ENCODE measurements at regions not wholly inside any gene's neighbourhood (a gene's known extent, or its start where the extent isn't known, plus 50 kb on each side); places are given as distances from the start of the nearest gene placed in this dataset.
"Not testable (repeated sequence)": the region's sequence is repeated elsewhere in the genome, so short reads cannot be mapped to it uniquely, and the experiment has no call there.

DNA sequence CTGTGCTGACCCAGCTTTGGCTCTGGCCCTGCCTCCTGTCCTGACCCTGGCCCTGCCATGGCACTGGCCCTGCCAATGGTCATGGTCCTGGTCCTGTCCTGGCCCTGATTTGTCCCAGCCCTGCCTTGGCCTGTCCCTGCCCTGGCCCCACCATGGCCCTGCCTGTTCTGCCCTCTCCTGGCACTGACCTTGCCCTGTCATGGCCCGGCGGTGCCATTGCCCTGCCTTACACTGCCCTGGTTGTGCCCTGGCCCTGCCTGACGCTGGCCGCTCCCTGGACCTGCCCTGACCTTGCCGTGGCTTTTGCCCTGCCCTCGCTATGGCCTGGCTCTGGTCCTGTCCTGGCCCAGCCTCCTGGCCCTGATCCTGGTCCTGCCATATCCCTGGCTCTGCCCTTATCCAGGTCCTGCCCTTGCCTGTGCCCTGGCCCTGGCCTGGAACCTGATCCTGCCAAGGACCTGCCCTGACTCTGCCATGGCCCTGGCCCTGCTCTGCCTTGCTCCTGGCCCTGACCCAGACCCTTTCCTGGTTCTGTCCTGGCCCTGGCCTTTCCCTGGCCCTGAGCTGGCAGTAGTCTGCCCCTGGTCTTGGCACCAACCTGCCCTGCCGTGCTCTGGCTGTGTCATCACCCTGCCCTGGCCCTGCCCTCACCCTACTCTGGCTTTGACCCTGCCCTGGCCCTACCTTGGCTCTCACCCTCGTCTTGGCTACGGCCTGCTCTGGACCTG, 225.5 kb downstream of the LIPI start:
- DNase-seq (ENCODE audit: extremely low spot score); CTCF ChIA-PET; POLR2A ChIA-PET: not testable (repeated sequence)

DNA sequence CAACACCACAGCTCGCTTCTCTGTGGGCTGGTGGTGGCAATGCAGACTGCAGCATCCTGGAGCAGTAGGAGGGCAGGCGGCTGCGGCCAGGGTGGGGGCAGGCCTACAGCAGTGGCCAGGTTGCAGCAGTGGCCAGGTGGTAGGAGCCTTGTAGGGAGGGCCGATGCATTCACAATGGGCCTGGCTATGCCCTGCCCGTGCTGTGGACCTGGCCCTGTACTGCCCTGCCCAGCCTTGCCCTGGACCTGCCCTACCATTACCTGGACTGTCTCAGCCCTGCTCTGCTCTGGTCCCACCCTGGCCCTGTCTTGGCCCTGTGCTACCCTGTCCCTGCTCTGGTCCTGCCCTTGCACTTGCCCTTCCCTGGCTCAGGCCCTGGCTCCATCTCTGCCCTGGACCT, 226.0 kb downstream of the LIPI start:
- CTCF ChIA-PET; POLR2A ChIA-PET; DNase-seq (ENCODE audit: extremely low spot score): not testable (repeated sequence)

GRCh38 chr21:13981176-13982087, 229.3 kb downstream of the LIPI start:
- DNase-seq (ENCODE audit: extremely low spot score); POLR2A ChIA-PET; CTCF ChIA-PET: not testable (repeated sequence)

DNA sequence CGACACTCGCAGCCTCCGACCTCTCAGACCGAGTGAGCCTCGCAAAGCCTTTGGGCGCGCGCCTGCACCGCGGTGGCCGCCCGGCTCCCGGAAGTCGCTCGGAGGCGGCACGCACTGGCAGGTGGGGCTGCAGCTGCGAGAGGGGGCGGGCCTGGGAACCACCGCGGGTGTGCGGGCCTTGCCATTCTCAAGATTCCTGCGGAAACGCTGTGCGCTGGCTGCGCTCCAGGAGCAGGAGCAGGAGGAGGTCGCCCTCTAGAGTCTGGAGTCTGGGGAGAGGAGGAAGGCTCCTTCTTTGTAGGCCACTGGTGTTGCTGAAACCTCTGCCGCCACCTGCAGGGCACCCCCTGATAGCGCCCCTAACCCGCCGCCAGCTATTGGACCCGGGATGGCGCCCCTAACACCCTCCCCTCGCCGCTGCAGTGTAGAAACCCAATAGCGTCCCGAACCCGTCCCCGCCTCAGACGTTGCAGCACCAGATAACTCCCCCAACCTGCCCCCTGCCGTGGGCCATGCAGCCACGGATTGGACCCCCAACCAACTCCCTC, 230.6 kb downstream of the LIPI start:
- POLR2A ChIA-PET; CTCF ChIA-PET; DNase-seq (ENCODE audit: extremely low spot score): not testable (repeated sequence)

DNA sequence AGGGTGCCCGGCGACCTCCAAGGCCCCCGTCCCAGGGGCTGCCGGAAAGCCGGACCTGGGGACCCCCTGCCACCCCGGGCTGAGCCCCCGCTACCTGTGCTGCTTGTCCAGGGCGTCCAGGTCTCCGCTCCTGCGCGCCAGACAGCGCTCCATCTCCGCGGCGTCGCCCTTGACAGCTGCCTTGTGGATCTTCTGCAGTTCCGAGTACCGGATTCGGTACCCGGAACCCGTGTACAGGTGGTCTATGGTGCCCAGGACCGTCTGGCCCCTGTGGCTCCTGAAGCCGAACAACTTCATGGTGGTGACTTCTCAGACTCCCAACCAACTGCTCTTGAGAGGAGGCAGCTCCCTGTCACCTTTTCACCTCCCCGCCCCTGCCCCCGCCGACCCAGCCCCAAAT, 231.1 kb downstream of the LIPI start:
- POLR2A ChIA-PET; DNase-seq (ENCODE audit: extremely low spot score); CTCF ChIA-PET: not testable (repeated sequence)

DNA sequence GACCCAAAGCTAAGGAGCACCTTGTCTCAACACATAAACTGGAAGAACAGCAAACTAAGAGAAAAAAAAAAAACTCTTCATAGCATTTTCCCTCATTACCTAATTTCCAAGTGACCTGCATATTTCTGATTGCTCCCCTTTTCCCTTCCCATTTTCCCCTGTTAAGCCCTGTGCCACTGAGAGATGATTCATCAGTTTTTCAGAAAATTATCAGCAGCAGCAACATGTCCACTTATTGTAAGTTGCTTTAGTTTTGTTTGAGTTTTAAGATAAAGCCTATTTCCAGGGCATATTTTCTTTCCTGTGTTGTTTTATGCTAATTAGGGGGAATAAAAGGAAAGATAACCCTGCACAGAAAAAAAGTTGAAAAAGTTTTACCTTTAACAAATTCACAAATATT, 236.2 kb downstream of the LIPI start:
- DNase-seq (ENCODE audit: extremely low spot score); POLR2A ChIA-PET; CTCF ChIA-PET: not testable (repeated sequence)

DNA sequence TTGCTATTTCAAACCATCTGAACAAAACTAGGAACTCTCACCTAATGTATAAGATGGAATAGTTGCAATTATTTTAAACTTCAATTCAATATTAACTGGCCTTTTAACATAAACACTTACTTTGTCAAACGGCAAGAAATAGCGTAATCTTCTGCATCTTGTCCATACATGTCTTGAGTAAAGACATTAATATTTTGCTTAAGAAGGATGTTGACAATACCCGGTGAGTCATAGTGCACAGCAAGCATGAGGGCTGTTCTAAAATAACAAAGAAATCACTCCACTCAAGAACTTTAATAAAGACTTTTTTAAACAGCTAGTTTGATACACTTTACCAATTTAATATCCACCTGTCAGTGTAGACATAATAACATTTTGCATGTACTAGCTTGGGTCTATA, 240.9 kb downstream of the LIPI start:
- CTCF ChIA-PET; DNase-seq (ENCODE audit: extremely low spot score); POLR2A ChIA-PET: not testable (repeated sequence)

GRCh38 chr21:13969002-13969401, 241.8 kb downstream of the LIPI start:
- DNase-seq (ENCODE audit: extremely low spot score); POLR2A ChIA-PET; CTCF ChIA-PET: not testable (repeated sequence)

GRCh38 chr21:13963259-13963658, 247.5 kb downstream of the LIPI start:
- POLR2A ChIA-PET; CTCF ChIA-PET; DNase-seq (ENCODE audit: extremely low spot score): not testable (repeated sequence)

- ChIA-PET POLR2A (no interaction called here), CTCF (no interaction called here)
- no peak for TF ChIP-seq FOXK2 (IDR thresholded peaks at IDR 0.05)
- no peak for TF ChIP-seq ZNF384 (IDR thresholded peaks at IDR 0.05)
- TF ChIP-seq SP1 (IDR thresholded peaks at IDR 0.05) = no peak
- no peak for TF ChIP-seq ELF4 (IDR thresholded peaks at IDR 0.05)
- no peak for TF ChIP-seq FOXM1 (IDR thresholded peaks at IDR 0.05; ENCODE audit: borderline replicate concordance)
- no peak for TF ChIP-seq HDGF (IDR thresholded peaks at IDR 0.05; ENCODE audit: borderline replicate concordance)
- no peak for TF ChIP-seq TARDBP (IDR thresholded peaks at IDR 0.05)
- TF ChIP-seq L3MBTL2 (conservative IDR thresholded peaks at IDR 0.05) = no peak
- TF ChIP-seq CTBP1 (IDR thresholded peaks at IDR 0.05; ENCODE audit: borderline replicate concordance) = no peak
- TF ChIP-seq SUZ12 (IDR thresholded peaks at IDR 0.05) = no peak
- no peak for TF ChIP-seq LEF1 (IDR thresholded peaks at IDR 0.05; ENCODE audit: borderline replicate concordance)
- no peak for TF ChIP-seq NFRKB (IDR thresholded peaks at IDR 0.05)
- TF ChIP-seq FOXA1 (IDR thresholded peaks at IDR 0.05) = no peak
- no peak for TF ChIP-seq ARNT (IDR thresholded peaks at IDR 0.05)
- TF ChIP-seq PKNOX1 (IDR thresholded peaks at IDR 0.05) = no peak
- TF ChIP-seq BHLHE40 (IDR thresholded peaks at IDR 0.05; ENCODE audit: borderline replicate concordance) = no peak
- peak; percentile 3 for DNase-seq (ENCODE audit: extremely low spot score)
These were observed 273.5 kb downstream of the LIPI start for GRCh38 chr21:13937236-13937635.

DNA sequence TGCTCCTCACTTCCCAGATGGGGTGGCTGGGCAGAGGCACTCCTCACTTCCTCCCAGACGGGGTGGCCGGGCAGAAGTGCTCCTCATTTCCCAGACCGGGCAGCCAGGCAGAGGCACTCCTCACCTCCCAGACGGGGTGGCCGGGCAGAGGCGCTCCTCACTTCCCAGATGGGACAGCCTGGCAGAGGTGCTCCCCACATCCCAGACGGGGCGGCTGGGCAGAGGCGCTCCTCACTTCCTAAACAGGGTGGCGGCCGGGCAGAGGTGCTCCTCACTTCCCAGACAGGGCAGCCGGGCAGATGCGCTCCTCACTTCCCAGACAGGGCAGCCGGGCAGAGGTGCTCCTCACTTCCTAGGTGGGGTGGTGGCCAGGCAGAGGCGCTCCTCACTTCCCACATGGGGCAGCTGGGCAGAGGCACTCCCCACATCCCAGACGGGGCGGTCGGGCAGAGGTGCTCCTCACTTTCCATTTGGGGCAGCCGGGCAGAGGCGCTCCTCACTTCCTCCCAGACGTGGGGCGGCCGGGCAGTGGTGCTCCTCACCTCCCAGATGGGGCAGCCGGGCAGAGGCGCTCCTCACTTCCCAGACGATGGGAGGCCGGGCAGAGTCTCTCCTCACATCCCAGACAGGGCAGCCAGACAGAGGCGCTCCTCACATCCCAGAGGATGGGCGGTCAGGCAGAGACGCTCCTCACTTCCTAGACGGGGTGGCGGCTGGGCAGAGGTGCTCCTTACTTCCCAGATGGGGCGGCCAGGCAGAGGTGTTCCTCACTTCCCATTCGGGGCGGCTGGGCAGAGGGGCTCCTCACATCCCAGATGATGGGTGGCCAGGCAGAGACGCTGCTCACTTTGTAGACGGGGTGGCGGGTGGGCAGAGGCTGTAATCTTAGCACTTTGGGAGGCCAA, 274.5 kb downstream of the LIPI start:
- POLR2A ChIA-PET; CTCF ChIA-PET; DNase-seq (ENCODE audit: extremely low spot score): not testable (repeated sequence)

DNA sequence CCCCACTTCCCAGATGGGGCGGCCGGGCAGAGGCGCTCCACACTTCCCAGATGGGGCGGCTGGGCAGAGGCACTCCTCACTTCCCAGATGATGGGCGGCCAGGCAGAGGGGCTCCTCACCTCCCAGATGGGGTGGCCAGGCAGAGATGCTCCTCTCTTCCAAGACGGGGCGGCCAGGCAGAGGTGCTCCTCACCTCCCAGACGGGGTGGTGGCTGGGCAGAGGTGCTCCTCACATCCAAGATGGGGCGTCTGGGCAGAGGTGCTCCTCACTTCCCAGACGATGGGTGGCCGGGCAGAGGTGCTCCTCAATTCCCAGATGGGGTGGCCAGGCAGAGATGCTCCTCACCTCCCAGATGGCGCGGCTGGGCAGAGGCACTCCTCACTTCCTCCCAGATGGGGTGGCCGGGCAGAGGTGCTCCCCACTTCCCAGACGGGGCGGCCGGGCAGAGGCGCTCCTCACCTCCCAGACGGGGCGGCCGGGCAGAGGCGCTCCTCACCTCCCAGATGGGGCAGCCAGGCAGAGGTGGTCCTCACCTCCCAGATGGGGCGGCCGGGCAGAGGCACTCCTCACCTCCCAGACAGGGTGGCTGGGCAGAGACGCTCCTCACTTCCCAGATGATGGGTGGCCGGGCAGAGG, 275.2 kb downstream of the LIPI start:
- CTCF ChIA-PET; POLR2A ChIA-PET; DNase-seq (ENCODE audit: extremely low spot score): not testable (repeated sequence)

GRCh38 chr21:13934887-13935342, 275.8 kb downstream of the LIPI start:
- POLR2A ChIA-PET; DNase-seq (ENCODE audit: extremely low spot score); CTCF ChIA-PET: not testable (repeated sequence)
